WTC11 (cell line): ENCODE measurements at regions not wholly inside any gene's neighbourhood (a gene's known extent, or its start where the extent isn't known, plus 50 kb on each side); places are given as distances from the start of the nearest gene placed in this dataset.

Source experiments
- ATAC-seq: fragments of 200-7000 bp; cut with Tn5 transposase; 2 replicates; pipeline ENCODE4 v1.10.0; 2021; ENCODE audit warnings: mild to moderate bottlenecking, moderate library complexity
- CTCF ChIA-PET: fragments of 300-600 bp; sonication (Branson Sonifier 250); formaldehyde crosslinking; loops from one replicate; lab custom pipeline; 2021; ENCODE audit warnings: antibody characterized with exemption; lab: Charles Lee
- POLR2A ChIA-PET: fragments of 350-600 bp; sonication (Branson Sonifier 250); formaldehyde crosslinking; loops from one replicate; lab custom pipeline; 2021; ENCODE audit warnings: antibody characterized with exemption; lab: Charles Lee
- DNase-seq: peaks from one replicate; pipeline ENCODE4 v3.0.0; 2021; ENCODE audit warnings: low spot score
- H3K27ac Mint-ChIP-seq: 2 replicates; pipeline ENCODE4 v1.8.0; 2021; ENCODE audit warnings: mixed read lengths
- H3K27me3 Mint-ChIP-seq: 2 replicates; pipeline ENCODE4 v1.8.0; 2021; ENCODE audit warnings: low read depth, mild to moderate bottlenecking, moderate library complexity, mixed read lengths
- H3K36me3 Mint-ChIP-seq: 2 replicates; pipeline ENCODE4 v1.8.0; 2021; ENCODE audit warnings: mixed read lengths
- H3K4me1 Mint-ChIP-seq: 2 replicates; pipeline ENCODE4 v1.8.0; 2022; ENCODE audit warnings: mixed read lengths
- H3K4me3 Mint-ChIP-seq: 2 replicates; pipeline ENCODE4 v1.8.0; 2021; ENCODE audit warnings: mild to moderate bottlenecking, moderate library complexity, mixed read lengths
- H3K9me3 Mint-ChIP-seq: 2 replicates; pipeline ENCODE4 v1.8.0; 2021; ENCODE audit warnings: mixed read lengths
- CDX4 ChIP-seq: fragments of 250-450 bp; sonication (Bioruptor Pico); IDR thresholded peaks from 2 replicates; pipeline ENCODE4 v1.9.0; 2021; ENCODE audit warnings: moderate library complexity, mild to moderate bottlenecking, inconsistent platforms, borderline replicate concordance
- CREB1 ChIP-seq: sonication (generic); formaldehyde crosslinking; IDR thresholded peaks from 2 replicates; pipeline ENCODE4 v1.8.0; 2023; ENCODE audit warnings: mild to moderate bottlenecking, missing genetic modification reagents
- ELF4 ChIP-seq: sonication (generic); formaldehyde crosslinking; IDR thresholded peaks from 2 replicates; pipeline ENCODE4 v1.8.1; 2022; ENCODE audit warnings: low read depth, mild to moderate bottlenecking, moderate library complexity, missing genetic modification reagents
- FOXK1 ChIP-seq: sonication (generic); formaldehyde crosslinking; IDR thresholded peaks from 2 replicates; pipeline ENCODE4 v1.8.0; 2022; ENCODE audit warnings: mild to moderate bottlenecking, moderate library complexity, missing genetic modification reagents
- GABPB1 ChIP-seq: sonication (generic); formaldehyde crosslinking; IDR thresholded peaks from 2 replicates; pipeline ENCODE4 v1.8.1; 2023; ENCODE audit warnings: mild to moderate bottlenecking, missing genetic modification reagents
- IRF1 ChIP-seq: sonication (generic); formaldehyde crosslinking; IDR thresholded peaks from 2 replicates; pipeline ENCODE4 v1.8.0; 2023; ENCODE audit warnings: missing genetic modification reagents
- MLX ChIP-seq: sonication (generic); formaldehyde crosslinking; IDR thresholded peaks from 2 replicates; pipeline ENCODE4 v1.8.1; 2023; ENCODE audit warnings: mild to moderate bottlenecking, missing genetic modification reagents, moderate library complexity
- PRDM15 ChIP-seq: sonication (generic); formaldehyde crosslinking; IDR thresholded peaks from 2 replicates; pipeline ENCODE4 v1.8.0; 2022; ENCODE audit warnings: missing genetic modification reagents
- RORB ChIP-seq: fragments of 250-450 bp; sonication (Bioruptor Pico); IDR thresholded peaks from 2 replicates; pipeline ENCODE4 v1.9.0; 2021; ENCODE audit warnings: mild to moderate bottlenecking
- SMAD3 ChIP-seq: sonication (generic); formaldehyde crosslinking; IDR thresholded peaks from 2 replicates; pipeline ENCODE4 v1.8.0; 2022; ENCODE audit warnings: missing genetic modification reagents, mild to moderate bottlenecking, borderline replicate concordance
- SMAD4 ChIP-seq: sonication (generic); formaldehyde crosslinking; IDR thresholded peaks from 2 replicates; pipeline ENCODE4 v1.8.0; 2022; ENCODE audit warnings: mild to moderate bottlenecking, missing genetic modification reagents
- STAT6 ChIP-seq: sonication (generic); formaldehyde crosslinking; conservative IDR thresholded peaks from 2 replicates; pipeline ENCODE4 v1.8.1; 2023; ENCODE audit warnings: mild to moderate bottlenecking, low read depth, missing genetic modification reagents, moderate library complexity
- TCF7 ChIP-seq: sonication (generic); formaldehyde crosslinking; IDR thresholded peaks from 2 replicates; pipeline ENCODE4 v1.8.0; 2022; ENCODE audit warnings: mild to moderate bottlenecking, low read depth, missing genetic modification reagents, moderate library complexity
- ZNF232 ChIP-seq: sonication (generic); formaldehyde crosslinking; IDR thresholded peaks from 2 replicates; pipeline ENCODE4 v1.8.0; 2022; ENCODE audit warnings: mild to moderate bottlenecking, missing genetic modification reagents
- ZNF263 ChIP-seq: sonication (generic); formaldehyde crosslinking; IDR thresholded peaks from 2 replicates; pipeline ENCODE4 v1.8.1; 2022; ENCODE audit warnings: low read depth, mild to moderate bottlenecking, moderate library complexity, missing genetic modification reagents
- ZNF416 ChIP-seq: fragments of 250-450 bp; sonication (Bioruptor Pico); IDR thresholded peaks from 2 replicates; pipeline ENCODE4 v1.9.0; 2021; ENCODE audit warnings: mild to moderate bottlenecking, inconsistent platforms
- ZNF423 ChIP-seq: fragments of 250-450 bp; sonication (Bioruptor Pico); IDR thresholded peaks from 2 replicates; pipeline ENCODE4 v2.1.2; 2022; ENCODE audit warnings: mild to moderate bottlenecking, moderate library complexity
- ZNF512 ChIP-seq: sonication (generic); formaldehyde crosslinking; IDR thresholded peaks from 2 replicates; pipeline ENCODE4 v1.8.1; 2022; ENCODE audit warnings: missing genetic modification reagents, borderline replicate concordance

- H3K4me1 Mint-ChIP-seq: peaks cover 55% of the 10 kb centered on the region
- no peaks in the 10 kb centered on the region; the same call in 1 of the 2 replicates for H3K27me3 Mint-ChIP-seq
- no peaks in the 10 kb centered on the region for H3K36me3 Mint-ChIP-seq
- H3K9me3 Mint-ChIP-seq: peaks cover 5% of the 10 kb centered on the region
- ATAC-seq (no peak), DNase-seq (no peak)
- no peak for TF ChIP-seq CDX4 (CRISPR knock-in tag)
- TF ChIP-seq ELF4 (CRISPR knock-in tag): no peak
- TF ChIP-seq CREB1 (CRISPR knock-in tag): no peak
- no peak for TF ChIP-seq ZNF232
- TF ChIP-seq TCF7 (CRISPR knock-in tag): no peak
- no peak for TF ChIP-seq ZNF512 (CRISPR knock-in tag)
- 0 out of 2 replicates have a peak, but pooled peaks have one; percentile 0 for TF ChIP-seq GABPB1 (CRISPR knock-in tag)
- CTCF ChIA-PET: interaction anchor here (1.3 to 4.0 kb wide), 2 partner anchors 14 to 36 kb away, joined by 4 to 21 read pairs; no protein-coding TSS in a partner anchor
- no peak overlapping the region for H3K27ac Mint-ChIP-seq
- POLR2A ChIA-PET: no interaction called here
- H3K4me3 Mint-ChIP-seq: no peak overlapping the region
These were observed 191.2 kb downstream of the BCAS1 start for GRCh38 chr20:53879048-53879684.

GRCh38 chr20:53878262-53879047 is 191.9 kb downstream of the BCAS1 start:
- TF ChIP-seq MLX (CRISPR knock-in tag) (no peak), GABPB1 (CRISPR knock-in tag) (peak; percentile 47; the same call in 1 of the 2 replicates), ZNF263 (no peak), STAT6 (no peak)
- peaks cover 5% of the 10 kb centered on the region for H3K9me3 Mint-ChIP-seq
- no peak overlapping the region for H3K4me3 Mint-ChIP-seq
- DNase-seq: no peak
- POLR2A ChIA-PET: interaction anchor here (0.5 kb wide), 1 partner anchor 205 kb away, joined by 4 read pairs; no protein-coding TSS in a partner anchor
- H3K27me3 Mint-ChIP-seq: no peaks in the 10 kb centered on the region; the same call in 1 of the 2 replicates
- no peak overlapping the region for H3K27ac Mint-ChIP-seq
- no peak for ATAC-seq
- CTCF ChIA-PET: interaction anchor here (4.0 kb wide), 1 partner anchor 37 kb away, joined by 21 read pairs; no protein-coding TSS in a partner anchor
- no peaks in the 10 kb centered on the region for H3K36me3 Mint-ChIP-seq
- H3K4me1 Mint-ChIP-seq: peaks cover 53% of the 10 kb centered on the region

GRCh38 chr20:53876956-53877355 is 193.4 kb downstream of the BCAS1 start:
- peaks cover 63% of the 10 kb centered on the region for H3K4me1 Mint-ChIP-seq
- no peak overlapping the region for H3K4me3 Mint-ChIP-seq
- no peaks in the 10 kb centered on the region for H3K36me3 Mint-ChIP-seq
- no peaks in the 10 kb centered on the region for H3K9me3 Mint-ChIP-seq
- H3K27ac Mint-ChIP-seq: no peak overlapping the region
- POLR2A ChIA-PET: no interaction called here
- ATAC-seq (peak; percentile 31), DNase-seq (no peak)
- CTCF ChIA-PET: interaction anchor here (2.0 kb wide), 1 partner anchor 38 kb away, joined by 8 read pairs; no protein-coding TSS in a partner anchor
- no peaks in the 10 kb centered on the region; the same call in 1 of the 2 replicates for H3K27me3 Mint-ChIP-seq
- TF ChIP-seq IRF1 (CRISPR knock-in tag): no peak
- no peak for TF ChIP-seq SMAD4 (CRISPR knock-in tag)
- no peak for TF ChIP-seq SMAD3
- no peak for TF ChIP-seq FOXK1 (CRISPR knock-in tag)
- TF ChIP-seq RORB (CRISPR knock-in tag): no peak
- TF ChIP-seq ZNF416 (CRISPR knock-in tag): no peak
- TF ChIP-seq PRDM15 (CRISPR knock-in tag): no peak
- TF ChIP-seq GABPB1 (CRISPR knock-in tag): no peak
- TF ChIP-seq ZNF423 (CRISPR knock-in tag): no peak
- no peak for TF ChIP-seq ELF4 (CRISPR knock-in tag)
